PC-3 (cell line): ENCODE measurements at regions not wholly inside any gene's neighbourhood (a gene's known extent, or its start where the extent isn't known, plus 50 kb on each side); places are given as distances from the start of the nearest gene placed in this dataset.
"Not testable (repeated sequence)": the region's sequence is repeated elsewhere in the genome, so short reads cannot be mapped to it uniquely, and the experiment has no call there.

Experiments
- EZH2 ChIP-seq: fragments of 300-600 bp; sonication (generic); IDR thresholded peaks from one replicate; pipeline ENCODE4 v1.6.1; 2017; ENCODE audit warnings: antibody characterized with exemption, mild to moderate bottlenecking, low read length; ENCODE audit not compliant: unreplicated experiment
- TF ChIP-seq, protein P1 (sequence below): fragments of 300-600 bp; sonication (generic); conservative IDR thresholded peaks from 2 replicates; pipeline ENCODE4 v1.5.1; 2017; ENCODE audit warnings: antibody characterized with exemption, low read depth, mild to moderate bottlenecking, low read length

- TF ChIP-seq, protein P1, sequence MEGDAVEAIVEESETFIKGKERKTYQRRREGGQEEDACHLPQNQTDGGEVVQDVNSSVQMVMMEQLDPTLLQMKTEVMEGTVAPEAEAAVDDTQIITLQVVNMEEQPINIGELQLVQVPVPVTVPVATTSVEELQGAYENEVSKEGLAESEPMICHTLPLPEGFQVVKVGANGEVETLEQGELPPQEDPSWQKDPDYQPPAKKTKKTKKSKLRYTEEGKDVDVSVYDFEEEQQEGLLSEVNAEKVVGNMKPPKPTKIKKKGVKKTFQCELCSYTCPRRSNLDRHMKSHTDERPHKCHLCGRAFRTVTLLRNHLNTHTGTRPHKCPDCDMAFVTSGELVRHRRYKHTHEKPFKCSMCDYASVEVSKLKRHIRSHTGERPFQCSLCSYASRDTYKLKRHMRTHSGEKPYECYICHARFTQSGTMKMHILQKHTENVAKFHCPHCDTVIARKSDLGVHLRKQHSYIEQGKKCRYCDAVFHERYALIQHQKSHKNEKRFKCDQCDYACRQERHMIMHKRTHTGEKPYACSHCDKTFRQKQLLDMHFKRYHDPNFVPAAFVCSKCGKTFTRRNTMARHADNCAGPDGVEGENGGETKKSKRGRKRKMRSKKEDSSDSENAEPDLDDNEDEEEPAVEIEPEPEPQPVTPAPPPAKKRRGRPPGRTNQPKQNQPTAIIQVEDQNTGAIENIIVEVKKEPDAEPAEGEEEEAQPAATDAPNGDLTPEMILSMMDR = not testable (repeated sequence)
- not testable (repeated sequence) for TF ChIP-seq EZH2
These were observed 96.9 kb downstream of the NPIPB11 start for GRCh38 chr16:29309601-29310000.
